Sigmoid colon (tissue), 4 donors: ENCODE measurements at regions not wholly inside any gene's neighbourhood (a gene's known extent, or its start where the extent isn't known, plus 50 kb on each side); places are given as distances from the start of the nearest gene placed in this dataset.

ENCODE experiments used
- CTCF ChIP-seq, 4 experiments: fragments of 450-650 bp in 3 of 4; fragments of 200-600 bp in 1 of 4; IDR thresholded peaks; one replicate each; pipeline ENCODE4 v1.5.1; 2016 to 2019; ENCODE audit warnings: antibody characterized with exemption in 4 of 4, mild to moderate bottlenecking in 3 of 4, moderate library complexity in 2 of 4
- EP300 ChIP-seq, 4 donors: sonication (generic); formaldehyde crosslinking; IDR thresholded peaks; one replicate each; pipeline ENCODE4 v1.6.1; 2017; ENCODE audit warnings: antibody characterized with exemption in 4 of 4
- POLR2A ChIP-seq, 2 donors: fragments of 450-650 bp; IDR thresholded peaks; one replicate each; pipeline ENCODE4 v1.6.1; 2016; ENCODE audit warnings: antibody characterized with exemption in 2 of 2, mild to moderate bottlenecking in 2 of 2, moderate library complexity in 2 of 2

DNA sequence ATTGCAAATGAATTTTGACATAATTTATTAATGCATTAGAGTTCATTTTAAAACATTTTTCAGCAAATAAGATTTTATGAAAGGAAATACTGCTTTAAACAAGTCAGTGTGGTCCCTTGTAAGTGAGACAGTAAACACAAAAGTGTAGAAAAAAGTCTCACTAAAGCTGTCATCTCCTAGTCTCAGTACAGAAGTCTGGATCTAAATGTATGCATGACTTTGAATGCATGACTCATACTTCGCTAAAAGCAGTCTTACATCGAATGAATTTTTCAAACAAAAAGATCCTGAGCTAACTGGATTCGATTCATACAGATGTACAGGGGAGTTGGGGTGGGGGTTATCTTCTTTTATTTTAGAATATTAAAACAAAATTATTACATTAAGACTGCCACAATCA is 207.4 kb upstream of the VCX start:
- TF ChIP-seq CTCF (IDR thresholded peaks at IDR 0.05) = no peak
- no peak for TF ChIP-seq EP300 (IDR thresholded peaks at IDR 0.05)
- TF ChIP-seq POLR2A (IDR thresholded peaks at IDR 0.05) = no peak
